ENCODE measurements at regions not wholly inside any gene's neighbourhood (a gene's known extent, or its start where the extent isn't known, plus 50 kb on each side); places are given as distances from the start of the nearest gene placed in this dataset.

- H3K36me3 Mint-ChIP-seq (ENCODE audit: low read depth) = no peaks in the 10 kb centered on the region
- H3K27ac ChIP-seq (ENCODE audit: low read depth, low read length) = no peak overlapping the region
These were observed 100.0 kb upstream of the LHX5 start for GRCh38 chr12:113571713-113572112.

GRCh38 chr12:113569806-113570205 is 98.1 kb upstream of the LHX5 start:
- DNase-seq = no peak
- H3K36me3 Mint-ChIP-seq (ENCODE audit: low read depth) = no peaks in the 10 kb centered on the region

More at GRCh38 chr12:113571713-113572112, 100.0 kb upstream of the LHX5 start:
- no peaks in the 10 kb centered on the region for H3K9me3 ChIP-seq (ENCODE audit: control insufficient read depth, low read length)
- H3K36me3 ChIP-seq (ENCODE audit: control insufficient read depth, insufficient read depth, low read length) = no peaks in the 10 kb centered on the region
- H3K4me3 ChIP-seq (ENCODE audit: low read length) = no peak overlapping the region
- WGBS, 2 experiments (ENCODE audit: insufficient coverage in 1 of 2, insufficient read length in 1 of 2) = 88 to 93% methylated on average over 2 to 3 of the region's 3 CpGs
- Mint-ChIP-seq H3K4me1 (no peaks in the 10 kb centered on the region), H3K27ac (no peak overlapping the region), H3K27me3 (ENCODE audit: insufficient read depth) (peaks cover 27% of the 10 kb centered on the region), H3K9me3 (no peaks in the 10 kb centered on the region), H3K4me3 (no peak overlapping the region)
- TF ChIP-seq CTCF (conservative IDR thresholded peaks at IDR 0.05) = no peak
- no peak for DNase-seq
- no peaks in the 10 kb centered on the region for H3K4me1 ChIP-seq (ENCODE audit: control insufficient read depth, insufficient read depth, low read length)
- H3K9ac ChIP-seq (ENCODE audit: extremely low read depth, low read length, poor library complexity, severe bottlenecking) = no peak overlapping the region
- peaks cover 4% of the 10 kb centered on the region for H3K27me3 ChIP-seq (ENCODE audit: control insufficient read depth, insufficient read depth, low read length, poor library complexity, severe bottlenecking)

DNA sequence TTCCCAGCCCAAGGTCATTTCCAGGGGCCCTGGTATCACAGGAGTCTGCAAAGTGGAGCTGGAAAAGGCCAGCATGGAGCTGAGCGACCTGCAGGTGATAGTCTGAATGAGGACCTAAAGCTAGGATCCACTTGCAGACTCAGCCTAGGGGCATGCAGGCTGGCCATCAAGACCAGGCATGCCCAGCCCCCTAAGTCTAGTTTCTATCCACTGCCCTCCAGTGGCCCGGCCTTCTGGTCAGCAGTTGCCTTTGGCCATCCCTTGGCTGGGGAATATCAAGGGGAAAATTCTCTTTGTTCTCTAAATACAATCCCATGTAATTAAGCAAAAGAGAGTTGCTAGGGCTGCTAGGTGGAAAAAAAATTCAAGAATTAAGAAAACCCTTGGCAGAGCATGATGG is 96.3 kb upstream of the LHX5 start:
- no peak overlapping the region for H3K27ac ChIP-seq (ENCODE audit: low read depth, low read length)
- peaks cover 9% of the 10 kb centered on the region for H3K27me3 ChIP-seq (ENCODE audit: control insufficient read depth, insufficient read depth, low read length, poor library complexity, severe bottlenecking)
- H3K9ac ChIP-seq (ENCODE audit: extremely low read depth, low read length, poor library complexity, severe bottlenecking) = no peak overlapping the region
- H3K4me3 ChIP-seq (ENCODE audit: low read length) = no peak overlapping the region
- TF ChIP-seq CTCF (conservative IDR thresholded peaks at IDR 0.05) = no peak
- Mint-ChIP-seq H3K36me3 (ENCODE audit: low read depth) (no peaks in the 10 kb centered on the region), H3K4me1 (peaks cover 8% of the 10 kb centered on the region), H3K27ac (no peak overlapping the region), H3K9me3 (no peaks in the 10 kb centered on the region), H3K4me3 (no peak overlapping the region), H3K27me3 (ENCODE audit: insufficient read depth) (peaks cover 17% of the 10 kb centered on the region)
- WGBS, 2 experiments (ENCODE audit: insufficient coverage in 1 of 2, insufficient read length in 1 of 2) = 98 to 100% methylated on average over 1 to 2 of the region's 2 CpGs
- no peaks in the 10 kb centered on the region for H3K4me1 ChIP-seq (ENCODE audit: control insufficient read depth, insufficient read depth, low read length)
- H3K36me3 ChIP-seq (ENCODE audit: control insufficient read depth, insufficient read depth, low read length) = no peaks in the 10 kb centered on the region
- DNase-seq = no peak
- no peaks in the 10 kb centered on the region for H3K9me3 ChIP-seq (ENCODE audit: control insufficient read depth, low read length)

More at GRCh38 chr12:113569806-113570205, 98.1 kb upstream of the LHX5 start:
- no peaks in the 10 kb centered on the region for H3K9me3 Mint-ChIP-seq
- peaks cover 8% of the 10 kb centered on the region for H3K4me1 Mint-ChIP-seq
- H3K27ac Mint-ChIP-seq = no peak overlapping the region
- no peak overlapping the region for H3K9ac ChIP-seq (ENCODE audit: extremely low read depth, low read length, poor library complexity, severe bottlenecking)
- peaks cover 19% of the 10 kb centered on the region for H3K27me3 Mint-ChIP-seq (ENCODE audit: insufficient read depth)
- no peaks in the 10 kb centered on the region for H3K9me3 ChIP-seq (ENCODE audit: control insufficient read depth, low read length)
- no peak overlapping the region for H3K4me3 Mint-ChIP-seq
- no peak overlapping the region for H3K27ac ChIP-seq (ENCODE audit: low read depth, low read length)
- H3K4me1 ChIP-seq (ENCODE audit: control insufficient read depth, insufficient read depth, low read length) = no peaks in the 10 kb centered on the region
- no peak overlapping the region for H3K4me3 ChIP-seq (ENCODE audit: low read length)
- 85 to 95% methylated on average over 17 of the region's 17 CpGs for WGBS, 2 experiments (ENCODE audit: insufficient coverage in 1 of 2, insufficient read length in 1 of 2)
- no peak for TF ChIP-seq CTCF (conservative IDR thresholded peaks at IDR 0.05)
- H3K27me3 ChIP-seq (ENCODE audit: control insufficient read depth, insufficient read depth, low read length, poor library complexity, severe bottlenecking) = no peaks in the 10 kb centered on the region
- H3K36me3 ChIP-seq (ENCODE audit: control insufficient read depth, insufficient read depth, low read length) = no peaks in the 10 kb centered on the region
